HEK293 (cell line): ENCODE measurements at regions not wholly inside any gene's neighbourhood (a gene's known extent, or its start where the extent isn't known, plus 50 kb on each side); places are given as distances from the start of the nearest gene placed in this dataset.

Experiments used
- CTCF ChIA-PET: fragments of 350-600 bp; formaldehyde crosslinking; extraction: SDS; loops from one replicate; lab custom pipeline; 2021; ENCODE audit warnings: antibody characterized with exemption; lab: Yijun Ruan, JAX
- POLR2A ChIA-PET: fragments of 300-600 bp; formaldehyde crosslinking; extraction: SDS; loops from one replicate; lab custom pipeline; 2020; ENCODE audit warnings: antibody characterized with exemption, inconsistent platforms; lab: Yijun Ruan, JAX
- H3K27ac ChIP-seq: fragments of 200-500 bp; sonication (Bioruptor generic); 2 replicates; pipeline ENCODE4 v1.5.1; 2014; ENCODE audit warnings: low read depth, low read length, control low read depth, inconsistent platforms; ENCODE audit errors: extremely low read depth
- H3K36me3 ChIP-seq, 2 experiments: fragments of 200-500 bp in 1 of 2; sonication (Bioruptor generic) in 1 of 2; 1 replicate in 1 of 2; 2 replicates in 1 of 2; pipeline ENCODE4 v1.5.1; 2014 to 2017; ENCODE audit warnings: inconsistent platforms in 2 of 2, low read length in 2 of 2; ENCODE audit not compliant: control insufficient read depth in 2 of 2, insufficient read depth in 1 of 2
- H3K4me1 ChIP-seq: fragments of 200-500 bp; sonication (Bioruptor generic); 2 replicates; pipeline ENCODE4 v1.5.1; 2014; ENCODE audit warnings: mild to moderate bottlenecking, low read length, inconsistent platforms; ENCODE audit not compliant: control insufficient read depth, insufficient read depth
- H3K4me3 ChIP-seq: 2 replicates; pipeline ENCODE4 v1.5.1; 2011; ENCODE audit warnings: low read depth, mild to moderate bottlenecking, control low read depth, low read length, moderate library complexity
- H3K9me3 ChIP-seq: fragments of 200-500 bp; sonication (Bioruptor generic); 2 replicates; pipeline ENCODE4 v1.5.1; 2014; ENCODE audit warnings: low read depth, low read length, inconsistent platforms; ENCODE audit not compliant: control insufficient read depth, insufficient read depth
- FEZF1 ChIP-seq: fragments of 450-650 bp; formaldehyde crosslinking; IDR thresholded peaks from 2 replicates; pipeline ENCODE4 v1.5.1; 2016; ENCODE audit warnings: missing biosample characterization, missing genetic modification characterization
- GLIS1 ChIP-seq: fragments of 450-650 bp; formaldehyde crosslinking; IDR thresholded peaks from 2 replicates; pipeline ENCODE4 v1.5.1; 2016; ENCODE audit warnings: missing biosample characterization, missing genetic modification characterization
- IKZF3 ChIP-seq: fragments of 450-650 bp; IDR thresholded peaks from 2 replicates; pipeline ENCODE4 v1.5.0; 2018; ENCODE audit warnings: missing biosample characterization, mild to moderate bottlenecking, missing genetic modification characterization, moderate library complexity
- KLF9 ChIP-seq: fragments of 450-650 bp; formaldehyde crosslinking; IDR thresholded peaks from 2 replicates; pipeline ENCODE4 v1.5.1; 2016; ENCODE audit warnings: missing biosample characterization, missing genetic modification characterization, low read depth
- PRDM1 ChIP-seq: fragments of 450-650 bp; formaldehyde crosslinking; IDR thresholded peaks from 2 replicates; pipeline ENCODE4; 2016; ENCODE audit warnings: missing biosample characterization, missing genetic modification characterization
- ZEB2 ChIP-seq: fragments of 450-650 bp; formaldehyde crosslinking; IDR thresholded peaks from 2 replicates; pipeline ENCODE4 v1.5.1; 2016; ENCODE audit warnings: missing biosample characterization, missing genetic modification characterization
- ZNF121 ChIP-seq: fragments of 450-650 bp; formaldehyde crosslinking; IDR thresholded peaks from 2 replicates; pipeline ENCODE4 v1.5.1; 2016; ENCODE audit warnings: missing biosample characterization, missing genetic modification characterization
- ZNF266 ChIP-seq: fragments of 450-650 bp; formaldehyde crosslinking; IDR thresholded peaks from 2 replicates; pipeline ENCODE4 v1.5.1; 2016; ENCODE audit warnings: missing biosample characterization, missing genetic modification characterization, low read depth
- ZNF354C ChIP-seq: fragments of 450-650 bp; formaldehyde crosslinking; IDR thresholded peaks from 2 replicates; pipeline ENCODE4 v1.5.1; 2016; ENCODE audit warnings: missing biosample characterization, missing genetic modification characterization, low read depth, borderline replicate concordance
- ZNF600 ChIP-seq: fragments of 450-650 bp; formaldehyde crosslinking; IDR thresholded peaks from 2 replicates; pipeline ENCODE4 v1.5.1; 2016; ENCODE audit warnings: missing biosample characterization, missing genetic modification characterization
- ZNF785 ChIP-seq: fragments of 450-650 bp; formaldehyde crosslinking; IDR thresholded peaks from 2 replicates; pipeline ENCODE4 v1.5.1; 2016; ENCODE audit warnings: missing biosample characterization, missing genetic modification characterization
- TF ChIP-seq, protein P1 (sequence below): fragments of 450-650 bp; IDR thresholded peaks from 2 replicates; pipeline ENCODE4 v1.5.1; 2018; ENCODE audit warnings: missing biosample characterization, missing genetic modification characterization
- TF ChIP-seq, protein P2 (sequence below): fragments of 450-650 bp; formaldehyde crosslinking; IDR thresholded peaks from 2 replicates; pipeline ENCODE4 v1.5.1; 2016; ENCODE audit warnings: missing biosample characterization, missing genetic modification characterization
- TF ChIP-seq, protein P3 (sequence below): fragments of 450-650 bp; formaldehyde crosslinking; IDR thresholded peaks from 2 replicates; pipeline ENCODE4 v1.5.1; 2016; ENCODE audit warnings: missing biosample characterization, missing genetic modification characterization
- TF ChIP-seq, protein P4 (sequence below): fragments of 450-650 bp; formaldehyde crosslinking; IDR thresholded peaks from 2 replicates; pipeline ENCODE4 v1.5.1; 2016; ENCODE audit warnings: missing biosample characterization, missing genetic modification characterization
- TF ChIP-seq, protein P5 (sequence below): fragments of 450-650 bp; formaldehyde crosslinking; IDR thresholded peaks from 2 replicates; pipeline ENCODE4 v1.5.1; 2016; ENCODE audit warnings: missing biosample characterization, missing genetic modification characterization
- TF ChIP-seq, protein P6 (sequence below): fragments of 450-650 bp; formaldehyde crosslinking; optimal IDR thresholded peaks from 2 replicates; pipeline ENCODE3; 2016; ENCODE audit warnings: missing biosample characterization, mild to moderate bottlenecking, missing genetic modification characterization
- TF ChIP-seq, protein P7 (sequence below): fragments of 450-650 bp; formaldehyde crosslinking; IDR thresholded peaks from 2 replicates; pipeline ENCODE4 v1.5.1; 2017; ENCODE audit warnings: missing biosample characterization, missing genetic modification characterization

DNA sequence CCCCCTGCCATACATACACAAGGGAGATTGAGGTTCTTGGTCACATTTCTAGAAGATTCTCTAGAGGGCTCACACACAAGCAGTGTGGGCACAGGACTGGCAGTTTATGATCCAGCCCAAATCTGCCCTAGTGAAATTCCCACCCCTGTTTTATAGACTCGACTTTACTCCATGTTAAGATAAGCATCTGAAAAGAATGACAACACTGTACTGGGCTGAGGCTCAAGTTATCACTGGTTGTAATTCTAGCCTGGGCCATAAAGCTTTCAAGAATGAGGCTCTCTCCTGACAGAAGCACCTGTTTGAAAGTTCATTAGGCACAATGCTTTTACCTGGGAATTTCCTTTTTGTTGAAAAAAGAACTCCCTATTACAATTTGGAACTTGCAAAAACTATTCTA is 195.6 kb upstream of the GLI3 start (continued):
- TF ChIP-seq IKZF3 (tag by site-specific recombination) (peak; percentile 79), PRDM1 (tag by site-specific recombination) (0 out of 2 replicates have a peak, but pooled peaks have one; percentile 35), ZNF785 (tag by site-specific recombination) (no peak), ZEB2 (tag by site-specific recombination) (0 out of 2 replicates have a peak, but pooled peaks have one; percentile 45)
- TF ChIP-seq, protein P1, sequence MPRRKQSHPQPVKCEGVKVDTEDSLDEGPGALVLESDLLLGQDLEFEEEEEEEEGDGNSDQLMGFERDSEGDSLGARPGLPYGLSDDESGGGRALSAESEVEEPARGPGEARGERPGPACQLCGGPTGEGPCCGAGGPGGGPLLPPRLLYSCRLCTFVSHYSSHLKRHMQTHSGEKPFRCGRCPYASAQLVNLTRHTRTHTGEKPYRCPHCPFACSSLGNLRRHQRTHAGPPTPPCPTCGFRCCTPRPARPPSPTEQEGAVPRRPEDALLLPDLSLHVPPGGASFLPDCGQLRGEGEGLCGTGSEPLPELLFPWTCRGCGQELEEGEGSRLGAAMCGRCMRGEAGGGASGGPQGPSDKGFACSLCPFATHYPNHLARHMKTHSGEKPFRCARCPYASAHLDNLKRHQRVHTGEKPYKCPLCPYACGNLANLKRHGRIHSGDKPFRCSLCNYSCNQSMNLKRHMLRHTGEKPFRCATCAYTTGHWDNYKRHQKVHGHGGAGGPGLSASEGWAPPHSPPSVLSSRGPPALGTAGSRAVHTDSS (tag by site-specific recombination): no peak
- TF ChIP-seq, protein P2, sequence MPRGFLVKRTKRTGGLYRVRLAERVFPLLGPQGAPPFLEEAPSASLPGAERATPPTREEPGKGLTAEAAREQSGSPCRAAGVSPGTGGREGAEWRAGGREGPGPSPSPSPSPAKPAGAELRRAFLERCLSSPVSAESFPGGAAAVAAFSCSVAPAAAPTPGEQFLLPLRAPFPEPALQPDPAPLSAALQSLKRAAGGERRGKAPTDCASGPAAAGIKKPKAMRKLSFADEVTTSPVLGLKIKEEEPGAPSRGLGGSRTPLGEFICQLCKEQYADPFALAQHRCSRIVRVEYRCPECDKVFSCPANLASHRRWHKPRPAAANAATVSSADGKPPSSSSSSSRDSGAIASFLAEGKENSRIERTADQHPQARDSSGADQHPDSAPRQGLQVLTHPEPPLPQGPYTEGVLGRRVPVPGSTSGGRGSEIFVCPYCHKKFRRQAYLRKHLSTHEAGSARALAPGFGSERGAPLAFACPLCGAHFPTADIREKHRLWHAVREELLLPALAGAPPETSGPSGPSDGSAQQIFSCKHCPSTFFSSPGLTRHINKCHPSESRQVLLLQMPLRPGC (tag by site-specific recombination): peak; percentile 27; the same call in 1 of the 2 replicates

DNA sequence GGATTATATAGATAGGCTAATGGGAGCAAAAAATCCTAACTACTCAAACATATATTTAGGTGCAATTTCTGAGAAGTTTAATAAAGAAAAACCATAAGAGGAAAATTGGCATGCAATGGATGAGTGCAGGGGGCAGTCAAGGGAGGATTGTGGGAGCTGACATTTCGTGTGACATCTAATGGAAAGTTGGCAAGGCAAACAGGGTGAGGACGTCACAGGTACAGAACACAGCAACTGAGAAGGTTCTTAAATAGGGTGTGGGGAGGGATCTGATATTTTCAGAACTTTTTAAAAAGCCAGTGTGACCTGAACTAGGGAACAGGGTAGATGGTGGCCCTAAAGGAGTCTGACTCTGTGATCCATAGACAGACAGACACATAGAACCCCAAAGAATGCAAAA is 194.9 kb upstream of the GLI3 start:
- POLR2A ChIA-PET: no interaction called here
- TF ChIP-seq, protein P3, sequence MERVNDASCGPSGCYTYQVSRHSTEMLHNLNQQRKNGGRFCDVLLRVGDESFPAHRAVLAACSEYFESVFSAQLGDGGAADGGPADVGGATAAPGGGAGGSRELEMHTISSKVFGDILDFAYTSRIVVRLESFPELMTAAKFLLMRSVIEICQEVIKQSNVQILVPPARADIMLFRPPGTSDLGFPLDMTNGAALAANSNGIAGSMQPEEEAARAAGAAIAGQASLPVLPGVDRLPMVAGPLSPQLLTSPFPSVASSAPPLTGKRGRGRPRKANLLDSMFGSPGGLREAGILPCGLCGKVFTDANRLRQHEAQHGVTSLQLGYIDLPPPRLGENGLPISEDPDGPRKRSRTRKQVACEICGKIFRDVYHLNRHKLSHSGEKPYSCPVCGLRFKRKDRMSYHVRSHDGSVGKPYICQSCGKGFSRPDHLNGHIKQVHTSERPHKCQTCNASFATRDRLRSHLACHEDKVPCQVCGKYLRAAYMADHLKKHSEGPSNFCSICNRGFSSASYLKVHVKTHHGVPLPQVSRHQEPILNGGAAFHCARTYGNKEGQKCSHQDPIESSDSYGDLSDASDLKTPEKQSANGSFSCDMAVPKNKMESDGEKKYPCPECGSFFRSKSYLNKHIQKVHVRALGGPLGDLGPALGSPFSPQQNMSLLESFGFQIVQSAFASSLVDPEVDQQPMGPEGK: no peak
- TF ChIP-seq, protein P4, sequence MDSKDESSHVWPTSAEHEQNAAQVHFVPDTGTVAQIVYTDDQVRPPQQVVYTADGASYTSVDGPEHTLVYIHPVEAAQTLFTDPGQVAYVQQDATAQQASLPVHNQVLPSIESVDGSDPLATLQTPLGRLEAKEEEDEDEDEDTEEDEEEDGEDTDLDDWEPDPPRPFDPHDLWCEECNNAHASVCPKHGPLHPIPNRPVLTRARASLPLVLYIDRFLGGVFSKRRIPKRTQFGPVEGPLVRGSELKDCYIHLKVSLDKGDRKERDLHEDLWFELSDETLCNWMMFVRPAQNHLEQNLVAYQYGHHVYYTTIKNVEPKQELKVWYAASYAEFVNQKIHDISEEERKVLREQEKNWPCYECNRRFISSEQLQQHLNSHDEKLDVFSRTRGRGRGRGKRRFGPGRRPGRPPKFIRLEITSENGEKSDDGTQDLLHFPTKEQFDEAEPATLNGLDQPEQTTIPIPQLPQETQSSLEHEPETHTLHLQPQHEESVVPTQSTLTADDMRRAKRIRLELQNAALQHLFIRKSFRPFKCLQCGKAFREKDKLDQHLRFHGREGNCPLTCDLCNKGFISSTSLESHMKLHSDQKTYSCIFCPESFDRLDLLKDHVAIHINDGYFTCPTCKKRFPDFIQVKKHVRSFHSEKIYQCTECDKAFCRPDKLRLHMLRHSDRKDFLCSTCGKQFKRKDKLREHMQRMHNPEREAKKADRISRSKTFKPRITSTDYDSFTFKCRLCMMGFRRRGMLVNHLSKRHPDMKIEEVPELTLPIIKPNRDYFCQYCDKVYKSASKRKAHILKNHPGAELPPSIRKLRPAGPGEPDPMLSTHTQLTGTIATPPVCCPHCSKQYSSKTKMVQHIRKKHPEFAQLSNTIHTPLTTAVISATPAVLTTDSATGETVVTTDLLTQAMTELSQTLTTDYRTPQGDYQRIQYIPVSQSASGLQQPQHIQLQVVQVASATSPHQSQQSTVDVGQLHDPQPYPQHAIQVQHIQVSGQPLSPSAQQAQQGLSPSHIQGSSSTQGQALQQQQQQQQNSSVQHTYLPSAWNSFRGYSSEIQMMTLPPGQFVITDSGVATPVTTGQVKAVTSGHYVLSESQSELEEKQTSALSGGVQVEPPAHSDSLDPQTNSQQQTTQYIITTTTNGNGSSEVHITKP (tag by site-specific recombination): no peak
- TF ChIP-seq, protein P5, sequence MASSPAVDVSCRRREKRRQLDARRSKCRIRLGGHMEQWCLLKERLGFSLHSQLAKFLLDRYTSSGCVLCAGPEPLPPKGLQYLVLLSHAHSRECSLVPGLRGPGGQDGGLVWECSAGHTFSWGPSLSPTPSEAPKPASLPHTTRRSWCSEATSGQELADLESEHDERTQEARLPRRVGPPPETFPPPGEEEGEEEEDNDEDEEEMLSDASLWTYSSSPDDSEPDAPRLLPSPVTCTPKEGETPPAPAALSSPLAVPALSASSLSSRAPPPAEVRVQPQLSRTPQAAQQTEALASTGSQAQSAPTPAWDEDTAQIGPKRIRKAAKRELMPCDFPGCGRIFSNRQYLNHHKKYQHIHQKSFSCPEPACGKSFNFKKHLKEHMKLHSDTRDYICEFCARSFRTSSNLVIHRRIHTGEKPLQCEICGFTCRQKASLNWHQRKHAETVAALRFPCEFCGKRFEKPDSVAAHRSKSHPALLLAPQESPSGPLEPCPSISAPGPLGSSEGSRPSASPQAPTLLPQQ (tag by site-specific recombination): no peak
- TF ChIP-seq, protein P6, sequence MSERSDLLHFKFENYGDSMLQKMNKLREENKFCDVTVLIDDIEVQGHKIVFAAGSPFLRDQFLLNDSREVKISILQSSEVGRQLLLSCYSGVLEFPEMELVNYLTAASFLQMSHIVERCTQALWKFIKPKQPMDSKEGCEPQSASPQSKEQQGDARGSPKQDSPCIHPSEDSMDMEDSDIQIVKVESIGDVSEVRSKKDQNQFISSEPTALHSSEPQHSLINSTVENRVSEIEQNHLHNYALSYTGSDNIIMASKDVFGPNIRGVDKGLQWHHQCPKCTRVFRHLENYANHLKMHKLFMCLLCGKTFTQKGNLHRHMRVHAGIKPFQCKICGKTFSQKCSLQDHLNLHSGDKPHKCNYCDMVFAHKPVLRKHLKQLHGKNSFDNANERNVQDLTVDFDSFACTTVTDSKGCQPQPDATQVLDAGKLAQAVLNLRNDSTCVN (tag by site-specific recombination): no peak
- TF ChIP-seq, protein P7, sequence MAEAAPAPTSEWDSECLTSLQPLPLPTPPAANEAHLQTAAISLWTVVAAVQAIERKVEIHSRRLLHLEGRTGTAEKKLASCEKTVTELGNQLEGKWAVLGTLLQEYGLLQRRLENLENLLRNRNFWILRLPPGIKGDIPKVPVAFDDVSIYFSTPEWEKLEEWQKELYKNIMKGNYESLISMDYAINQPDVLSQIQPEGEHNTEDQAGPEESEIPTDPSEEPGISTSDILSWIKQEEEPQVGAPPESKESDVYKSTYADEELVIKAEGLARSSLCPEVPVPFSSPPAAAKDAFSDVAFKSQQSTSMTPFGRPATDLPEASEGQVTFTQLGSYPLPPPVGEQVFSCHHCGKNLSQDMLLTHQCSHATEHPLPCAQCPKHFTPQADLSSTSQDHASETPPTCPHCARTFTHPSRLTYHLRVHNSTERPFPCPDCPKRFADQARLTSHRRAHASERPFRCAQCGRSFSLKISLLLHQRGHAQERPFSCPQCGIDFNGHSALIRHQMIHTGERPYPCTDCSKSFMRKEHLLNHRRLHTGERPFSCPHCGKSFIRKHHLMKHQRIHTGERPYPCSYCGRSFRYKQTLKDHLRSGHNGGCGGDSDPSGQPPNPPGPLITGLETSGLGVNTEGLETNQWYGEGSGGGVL (tag by site-specific recombination): no peak
- TF ChIP-seq ZNF354C (tag by site-specific recombination): no peak
- TF ChIP-seq ZNF600 (tag by site-specific recombination): no peak
- no peak for TF ChIP-seq KLF9
- no peak for TF ChIP-seq GLIS1 (tag by site-specific recombination)
- no peak for TF ChIP-seq ZNF121 (tag by site-specific recombination)
- TF ChIP-seq FEZF1 (tag by site-specific recombination): no peak
- TF ChIP-seq ZNF266 (tag by site-specific recombination): no peak
- Histone ChIP-seq H3K36me3 (no peaks in the 10 kb centered on the region), H3K4me3 (no peak overlapping the region), H3K4me1 (peaks cover 4% of the 10 kb centered on the region), H3K27ac (no peak overlapping the region), H3K9me3 (no peaks in the 10 kb centered on the region)
- CTCF ChIA-PET: no interaction called here
